BE2C (cell line): ENCODE measurements at regions not wholly inside any gene's neighbourhood (a gene's known extent, or its start where the extent isn't known, plus 50 kb on each side); places are given as distances from the start of the nearest gene placed in this dataset.

Source experiments
- DNase-seq: peaks from one replicate; pipeline ENCODE4 v3.0.0-alpha.2; 2020
- H3K27me3 ChIP-seq: fragments of 250-450 bp; sonication (Bioruptor Pico); 2 replicates; pipeline ENCODE4 v1.5.1; 2020; ENCODE audit warnings: mild to moderate bottlenecking
- H3K36me3 ChIP-seq: fragments of 250-450 bp; sonication (Bioruptor Pico); 2 replicates; pipeline ENCODE4 v1.5.1; 2020; ENCODE audit warnings: mild to moderate bottlenecking
- H3K4me1 ChIP-seq: fragments of 250-450 bp; sonication (Bioruptor Pico); 2 replicates; pipeline ENCODE4 v1.5.1; 2020
- H3K4me3 ChIP-seq: 2 replicates; pipeline ENCODE4 v1.5.1; 2011; ENCODE audit warnings: low read depth, low read length
- H3K9me3 ChIP-seq: fragments of 250-450 bp; sonication (Bioruptor Pico); 2 replicates; pipeline ENCODE4 v1.5.1; 2020
- CTCF ChIP-seq: IDR thresholded peaks from 2 replicates; pipeline ENCODE4 v1.5.1; 2012; ENCODE audit warnings: mild to moderate bottlenecking, low read depth, low read length

- Histone ChIP-seq H3K4me1 (no peaks in the 10 kb centered on the region), H3K9me3 (no peaks in the 10 kb centered on the region), H3K27me3 (no peaks in the 10 kb centered on the region), H3K4me3 (no peak overlapping the region), H3K36me3 (no peaks in the 10 kb centered on the region)
- no peak for DNase-seq
- TF ChIP-seq CTCF = no peak
Measured at GRCh38 chr9:79049371-79049770, 522.4 kb upstream of the TLE4 start.

GRCh38 chr9:79053598-79053997, 518.2 kb upstream of the TLE4 start:
- Histone ChIP-seq H3K4me3 (no peak overlapping the region), H3K27me3 (no peaks in the 10 kb centered on the region), H3K36me3 (no peaks in the 10 kb centered on the region), H3K4me1 (no peaks in the 10 kb centered on the region), H3K9me3 (no peaks in the 10 kb centered on the region)
- TF ChIP-seq CTCF = no peak
- no peak for DNase-seq

- no peaks in the 10 kb centered on the region for H3K9me3 ChIP-seq
- no peak overlapping the region for H3K4me3 ChIP-seq
- H3K4me1 ChIP-seq = no peaks in the 10 kb centered on the region
- no peaks in the 10 kb centered on the region for H3K27me3 ChIP-seq
- no peaks in the 10 kb centered on the region for H3K36me3 ChIP-seq
- no peak for TF ChIP-seq CTCF
- no peak for DNase-seq
Measured at GRCh38 chr9:79054500-79054899, 517.3 kb upstream of the TLE4 start.

GRCh38 chr9:79056041-79056440, 515.7 kb upstream of the TLE4 start:
- Histone ChIP-seq H3K4me1 (no peaks in the 10 kb centered on the region), H3K36me3 (no peaks in the 10 kb centered on the region), H3K4me3 (no peak overlapping the region), H3K27me3 (no peaks in the 10 kb centered on the region), H3K9me3 (no peaks in the 10 kb centered on the region; the same call in 1 of the 2 replicates)
- no peak for TF ChIP-seq CTCF
- DNase-seq = no peak

- Histone ChIP-seq H3K4me1 (no peaks in the 10 kb centered on the region), H3K9me3 (no peaks in the 10 kb centered on the region; the same call in 1 of the 2 replicates), H3K27me3 (no peaks in the 10 kb centered on the region), H3K4me3 (no peak overlapping the region), H3K36me3 (no peaks in the 10 kb centered on the region)
- no peak for DNase-seq
- TF ChIP-seq CTCF = no peak
Measured at GRCh38 chr9:79057576-79057975, 514.2 kb upstream of the TLE4 start.

GRCh38 chr9:79060766-79061165, 511.0 kb upstream of the TLE4 start:
- Histone ChIP-seq H3K27me3 (no peaks in the 10 kb centered on the region), H3K4me1 (no peaks in the 10 kb centered on the region), H3K36me3 (no peaks in the 10 kb centered on the region), H3K4me3 (no peak overlapping the region), H3K9me3 (no peaks in the 10 kb centered on the region; the same call in 1 of the 2 replicates)
- no peak for DNase-seq
- TF ChIP-seq CTCF = no peak
